ENCODE measurements at regions not wholly inside any gene's neighbourhood (a gene's known extent, or its start where the extent isn't known, plus 50 kb on each side); places are given as distances from the start of the nearest gene placed in this dataset.

DNA sequence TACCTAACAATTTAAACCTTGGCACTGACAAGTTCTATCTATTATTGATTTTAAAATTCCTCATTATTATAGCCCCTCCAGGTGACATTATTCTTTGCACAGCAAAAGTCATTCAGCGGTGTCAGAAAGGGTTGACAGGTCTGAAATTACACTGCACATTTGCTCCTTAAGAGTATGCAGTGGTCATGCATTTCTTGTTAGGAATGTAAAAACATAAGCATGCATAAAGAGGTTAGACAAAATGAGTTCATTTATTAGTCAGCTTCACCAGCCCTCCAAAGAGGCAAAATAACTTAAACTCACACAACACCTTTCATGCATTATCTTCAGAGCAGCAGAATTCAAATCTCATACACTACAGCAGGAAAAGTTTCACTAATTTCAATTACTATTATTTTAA lies 158.8 kb downstream of the HNRNPD start:
- DNase-seq, result no peak
- Histone ChIP-seq H3K9me3 (no peaks in the 10 kb centered on the region), H3K27me3 (no peaks in the 10 kb centered on the region), H3K4me3 (no peak overlapping the region), H3K27ac (no peak overlapping the region), H3K4me1 (no peaks in the 10 kb centered on the region), H3K36me3 (ENCODE audit: low read depth, missing control alignments) (no peaks in the 10 kb centered on the region)
- WGBS, 2 donors, result 83 to 100% methylated on average over 1 of the region's 1 CpG
- TF ChIP-seq, protein P1, sequence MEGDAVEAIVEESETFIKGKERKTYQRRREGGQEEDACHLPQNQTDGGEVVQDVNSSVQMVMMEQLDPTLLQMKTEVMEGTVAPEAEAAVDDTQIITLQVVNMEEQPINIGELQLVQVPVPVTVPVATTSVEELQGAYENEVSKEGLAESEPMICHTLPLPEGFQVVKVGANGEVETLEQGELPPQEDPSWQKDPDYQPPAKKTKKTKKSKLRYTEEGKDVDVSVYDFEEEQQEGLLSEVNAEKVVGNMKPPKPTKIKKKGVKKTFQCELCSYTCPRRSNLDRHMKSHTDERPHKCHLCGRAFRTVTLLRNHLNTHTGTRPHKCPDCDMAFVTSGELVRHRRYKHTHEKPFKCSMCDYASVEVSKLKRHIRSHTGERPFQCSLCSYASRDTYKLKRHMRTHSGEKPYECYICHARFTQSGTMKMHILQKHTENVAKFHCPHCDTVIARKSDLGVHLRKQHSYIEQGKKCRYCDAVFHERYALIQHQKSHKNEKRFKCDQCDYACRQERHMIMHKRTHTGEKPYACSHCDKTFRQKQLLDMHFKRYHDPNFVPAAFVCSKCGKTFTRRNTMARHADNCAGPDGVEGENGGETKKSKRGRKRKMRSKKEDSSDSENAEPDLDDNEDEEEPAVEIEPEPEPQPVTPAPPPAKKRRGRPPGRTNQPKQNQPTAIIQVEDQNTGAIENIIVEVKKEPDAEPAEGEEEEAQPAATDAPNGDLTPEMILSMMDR (IDR thresholded peaks at IDR 0.05), result no peak
- no peak for TF ChIP-seq POLR2A (IDR thresholded peaks at IDR 0.05)
- intact Hi-C loops (cut with DNase I; ENCODE audit: low total_unique reads), result no loop called here

- H3K27ac ChIP-seq, result no peak overlapping the region
- no peak overlapping the region for H3K4me3 ChIP-seq
- no peak for DNase-seq
- no peaks in the 10 kb centered on the region for H3K9me3 ChIP-seq
- 61 to 62% methylated on average over 5 of the region's 5 CpGs for WGBS, 2 donors
- intact Hi-C loops (cut with DNase I; ENCODE audit: low total_unique reads), result no loop called here
- no peaks in the 10 kb centered on the region for H3K36me3 ChIP-seq (ENCODE audit: low read depth, missing control alignments)
- no peaks in the 10 kb centered on the region for H3K27me3 ChIP-seq
- no peaks in the 10 kb centered on the region for H3K4me1 ChIP-seq
- TF ChIP-seq, protein P1 (IDR thresholded peaks at IDR 0.05), result no peak
- no peak for TF ChIP-seq POLR2A (IDR thresholded peaks at IDR 0.05)
These were observed 160.0 kb downstream of the HNRNPD start for GRCh38 chr4:82213485-82214417.

- Histone ChIP-seq H3K27me3 (no peaks in the 10 kb centered on the region), H3K36me3 (ENCODE audit: low read depth, missing control alignments) (no peaks in the 10 kb centered on the region), H3K4me3 (no peak overlapping the region), H3K9me3 (no peaks in the 10 kb centered on the region), H3K27ac (no peak overlapping the region), H3K4me1 (no peaks in the 10 kb centered on the region)
- 65 to 69% methylated on average over 3 of the region's 3 CpGs for WGBS, 2 donors
- DNase-seq, result peak; percentile 75
- no peak for TF ChIP-seq POLR2A (IDR thresholded peaks at IDR 0.05)
- TF ChIP-seq, protein P1 (IDR thresholded peaks at IDR 0.05), result peak in 2 of 3 experiments; percentile 16 to 42
- intact Hi-C loops (cut with DNase I; ENCODE audit: low total_unique reads), result no loop called here
These were observed 171.8 kb downstream of the HNRNPD start for GRCh38 chr4:82201805-82202641.

- no peak for DNase-seq
- Histone ChIP-seq H3K36me3 (ENCODE audit: low read depth, missing control alignments) (no peaks in the 10 kb centered on the region), H3K4me1 (no peaks in the 10 kb centered on the region), H3K9me3 (no peaks in the 10 kb centered on the region), H3K27ac (no peak overlapping the region), H3K4me3 (no peak overlapping the region), H3K27me3 (no peaks in the 10 kb centered on the region)
- TF ChIP-seq, protein P1 (IDR thresholded peaks at IDR 0.05), result no peak
- TF ChIP-seq POLR2A (IDR thresholded peaks at IDR 0.05), result no peak
- 67 to 78% methylated on average over 1 of the region's 1 CpG for WGBS, 2 donors
- intact Hi-C loops (cut with DNase I; ENCODE audit: low total_unique reads), result no loop called here
These were observed 172.5 kb downstream of the HNRNPD start for GRCh38 chr4:82201303-82201702.
